Head of caudate nucleus (tissue), 42 donors: ENCODE measurements at regions not wholly inside any gene's neighbourhood (a gene's known extent, or its start where the extent isn't known, plus 50 kb on each side); places are given as distances from the start of the nearest gene placed in this dataset.

Experiments used
- DNase-seq, 42 donors: peaks; one replicate each; pipeline versions ENCODE4 v3.0.0 to v3.0.0-alpha.2; 2020 to 2021; ENCODE audit warnings: mixed read lengths in 7 of 42
- intact Hi-C: fragments of 100-400 bp; cut with DNase I; formaldehyde crosslinking; loops from one replicate; pipeline ENCODE4 v1.15.0; 2022

DNA sequence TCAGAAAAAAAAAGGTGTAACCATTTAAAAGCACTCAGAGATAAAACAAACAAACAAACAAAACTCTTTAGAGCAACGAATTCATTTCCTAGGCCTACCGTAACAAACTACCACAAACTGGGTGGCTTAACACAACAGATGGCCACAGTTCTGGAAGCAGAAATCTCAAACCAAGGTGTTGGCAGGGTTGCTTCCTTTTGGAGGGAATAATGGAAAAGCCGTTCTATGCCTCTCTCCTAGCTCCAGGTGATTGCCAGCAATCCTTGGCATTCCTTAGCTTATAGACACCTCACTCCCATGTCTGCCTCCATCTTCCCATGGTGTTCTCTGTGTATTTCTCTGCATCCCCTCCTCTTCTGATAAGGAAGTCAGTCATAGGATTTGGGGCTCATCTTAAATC, 200.4 kb downstream of the RAB38 start:
- intact Hi-C loops = no loop called here
- no peak for DNase-seq

- intact Hi-C loops = no loop called here
- no peak for DNase-seq
These were observed 203.1 kb downstream of the RAB38 start for GRCh38 chr11:87972133-87972532.

DNA sequence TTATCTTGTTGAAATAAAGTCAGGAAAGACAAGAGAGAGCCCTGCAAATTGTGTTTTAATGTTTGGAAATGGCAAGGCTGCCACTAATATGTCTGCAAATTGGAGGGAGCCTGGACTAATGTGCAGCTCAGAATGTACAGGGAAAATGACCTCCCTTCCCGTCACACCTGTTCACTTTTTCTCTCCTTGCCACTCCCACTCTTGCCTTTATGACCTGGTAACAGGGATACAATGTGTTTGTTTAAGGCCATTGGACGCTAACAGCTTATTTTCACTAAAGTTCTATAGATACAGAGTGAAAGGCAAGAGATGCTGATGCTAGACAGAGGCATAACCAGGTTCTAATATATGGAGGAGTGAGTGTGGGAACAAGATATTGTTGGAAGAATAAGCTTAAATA, 203.9 kb downstream of the RAB38 start:
- no peak for DNase-seq
- intact Hi-C loops = no loop called here

- intact Hi-C loops = no loop called here
- DNase-seq = no peak
These were observed 204.5 kb downstream of the RAB38 start for GRCh38 chr11:87970762-87971161.

- intact Hi-C loops = no loop called here
- no peak for DNase-seq
These were observed 207.8 kb downstream of the RAB38 start for GRCh38 chr11:87967459-87967858.

GRCh38 chr11:87966694-87967093, 208.5 kb downstream of the RAB38 start:
- no peak for DNase-seq
- intact Hi-C loops = no loop called here

DNA sequence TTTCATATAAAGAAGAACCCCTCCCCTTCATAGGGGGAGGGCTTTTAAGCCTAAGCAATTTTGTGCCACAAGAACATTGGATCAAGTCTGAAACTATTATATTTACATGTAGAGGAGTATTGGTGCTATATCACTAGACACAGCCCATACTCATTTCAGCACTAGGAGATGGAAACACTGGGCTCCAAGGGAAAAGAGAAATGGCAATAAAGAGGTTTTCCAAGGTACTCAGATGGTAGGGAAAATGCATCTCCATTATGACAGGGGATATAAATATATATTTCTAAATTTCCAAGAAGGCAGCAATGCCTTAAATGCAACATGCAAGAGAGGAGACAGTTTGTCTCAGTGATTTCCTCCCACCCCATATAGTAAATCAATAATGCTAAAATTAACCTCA, 209.0 kb downstream of the RAB38 start:
- intact Hi-C loops = no loop called here
- DNase-seq = no peak

DNA sequence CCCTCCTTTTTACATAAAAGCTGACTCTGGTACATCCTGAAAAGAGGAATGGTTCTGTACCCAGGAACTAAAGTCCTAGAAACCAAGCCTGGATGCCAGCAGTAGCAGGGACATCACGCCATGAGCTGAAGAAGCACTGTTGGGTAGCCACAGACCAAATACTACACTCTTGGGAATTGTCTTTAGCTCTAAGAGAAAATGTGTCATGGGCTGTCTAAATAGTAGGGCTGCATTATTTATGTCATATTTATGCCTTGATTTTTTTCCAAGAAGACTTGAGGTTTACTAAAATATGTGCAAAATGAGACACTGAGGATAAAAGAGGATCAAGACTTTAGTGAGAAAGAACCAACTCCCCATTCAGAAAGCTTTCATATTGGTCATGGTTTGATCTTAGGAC, 213.6 kb downstream of the RAB38 start:
- intact Hi-C loops = no loop called here

DNA sequence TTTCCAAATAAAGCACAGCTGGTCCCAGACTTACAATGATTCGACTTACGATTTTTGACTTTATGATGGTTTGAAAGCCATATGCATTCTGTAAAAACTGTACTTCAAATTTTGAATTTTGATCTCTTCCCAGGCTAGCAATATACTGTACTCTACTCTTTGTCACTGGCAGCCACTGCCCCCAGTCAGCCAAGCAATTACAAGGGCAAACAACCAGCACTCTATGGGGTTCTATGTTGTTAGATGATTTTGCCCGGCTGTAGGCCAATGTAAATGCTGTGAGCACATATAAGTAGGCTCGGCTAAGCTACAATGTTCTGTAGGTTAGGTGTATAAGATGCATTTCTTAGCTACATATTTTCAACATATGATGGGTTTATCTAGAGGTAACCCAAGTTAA, 217.3 kb downstream of the RAB38 start:
- intact Hi-C loops = no loop called here
- no peak for DNase-seq

More for the DNA sequence above, 213.6 kb downstream of the RAB38 start:
- DNase-seq = no peak

DNA sequence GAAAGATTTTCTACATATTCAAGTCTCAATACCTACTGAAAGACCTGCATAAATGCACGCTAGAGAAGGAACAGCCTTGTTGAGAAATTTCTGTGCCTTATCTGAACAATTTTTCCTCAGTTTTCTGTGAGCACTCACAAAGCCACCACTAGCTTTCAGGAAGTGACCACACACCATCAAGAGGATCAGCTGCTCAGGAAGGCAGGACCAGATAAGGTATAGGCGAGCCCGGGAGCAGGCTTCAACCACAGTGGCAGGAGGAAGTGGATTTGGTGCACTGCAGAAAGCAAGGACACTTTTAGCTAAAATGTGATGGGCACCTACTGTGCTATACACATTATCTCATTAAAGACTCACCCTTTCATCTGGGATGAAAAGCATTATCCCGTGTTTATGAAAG, 220.8 kb downstream of the RAB38 start:
- intact Hi-C loops = no loop called here
- no peak for DNase-seq

DNA sequence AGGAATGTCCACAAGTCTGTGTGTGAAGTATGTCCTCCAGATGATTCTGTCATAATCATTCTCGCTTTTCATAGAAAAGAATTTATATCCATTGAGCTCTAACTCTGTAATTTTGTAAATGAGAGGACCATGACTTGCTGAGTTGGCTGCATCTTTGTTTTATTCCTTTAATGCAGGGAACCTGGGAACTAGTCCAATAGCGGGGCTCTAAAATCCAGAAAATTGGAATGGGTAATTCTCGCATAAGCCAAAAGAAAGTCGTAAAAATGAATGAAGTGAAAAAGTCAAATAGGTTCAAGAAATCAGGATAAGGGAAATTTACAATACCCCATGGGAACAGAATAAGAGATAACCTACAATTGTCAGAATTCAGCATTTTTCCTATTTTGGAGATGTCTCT, 232.5 kb downstream of the RAB38 start:
- intact Hi-C loops = no loop called here
- DNase-seq = no peak

DNA sequence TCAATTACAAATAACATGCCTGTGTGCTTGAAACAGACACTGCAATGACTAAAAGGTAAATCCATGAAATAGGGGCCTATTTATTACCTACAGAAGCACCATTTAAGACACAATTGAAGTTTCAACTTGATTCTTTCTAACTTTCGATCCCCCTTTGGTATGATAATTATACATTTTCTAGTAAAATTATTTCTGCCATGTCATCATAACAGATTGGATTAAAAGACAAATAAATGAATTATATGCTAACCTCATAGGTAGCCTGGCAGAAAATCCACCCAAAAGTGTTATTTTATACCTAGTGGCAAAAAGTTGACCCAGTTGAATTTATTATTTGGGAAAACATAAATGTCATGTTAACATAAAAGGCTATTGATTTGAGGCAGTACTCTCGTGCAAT, 241.1 kb downstream of the RAB38 start:
- intact Hi-C loops = no loop called here
- DNase-seq = no peak

DNA sequence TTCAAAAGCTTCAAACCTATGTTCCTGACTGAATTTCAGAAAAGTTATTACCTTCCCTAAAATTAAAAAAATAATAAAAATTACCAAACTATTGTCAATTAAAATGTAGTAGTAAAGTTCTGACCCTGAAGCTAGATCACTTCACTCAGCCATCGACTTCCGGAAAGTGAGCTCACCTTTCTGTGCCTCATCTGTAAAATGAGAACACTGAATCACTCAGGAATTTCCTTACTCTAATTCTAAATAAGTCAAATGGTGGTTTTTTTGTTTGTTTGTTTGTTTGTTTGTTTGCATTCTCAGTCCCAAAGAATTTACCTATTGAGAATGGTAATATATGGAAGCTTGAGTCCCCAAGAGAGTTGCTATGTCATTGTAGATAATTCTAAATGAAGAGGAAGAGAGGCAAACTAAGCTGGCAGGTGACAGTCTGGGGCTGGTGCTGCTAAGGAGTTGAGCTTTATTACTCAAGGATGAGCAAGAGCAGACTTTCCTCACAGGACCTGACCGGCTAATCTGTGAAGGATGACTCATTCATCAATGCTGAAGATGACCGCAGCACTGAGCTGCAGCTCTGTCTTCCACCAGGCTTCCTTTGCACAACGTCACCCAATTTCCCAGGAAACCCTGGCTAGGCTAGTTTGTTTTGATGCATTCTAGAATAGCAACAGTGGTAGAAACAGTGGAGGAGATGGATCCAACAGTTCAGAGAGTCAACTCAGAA, 248.8 kb downstream of the RAB38 start:
- no peak for DNase-seq
- intact Hi-C loops = no loop called here

- no peak for DNase-seq
- intact Hi-C loops = no loop called here
These were observed 251.1 kb downstream of the RAB38 start for GRCh38 chr11:87924125-87924524.

- intact Hi-C loops = no loop called here
- DNase-seq = no peak
These were observed 258.1 kb downstream of the RAB38 start for GRCh38 chr11:87917111-87917510.

DNA sequence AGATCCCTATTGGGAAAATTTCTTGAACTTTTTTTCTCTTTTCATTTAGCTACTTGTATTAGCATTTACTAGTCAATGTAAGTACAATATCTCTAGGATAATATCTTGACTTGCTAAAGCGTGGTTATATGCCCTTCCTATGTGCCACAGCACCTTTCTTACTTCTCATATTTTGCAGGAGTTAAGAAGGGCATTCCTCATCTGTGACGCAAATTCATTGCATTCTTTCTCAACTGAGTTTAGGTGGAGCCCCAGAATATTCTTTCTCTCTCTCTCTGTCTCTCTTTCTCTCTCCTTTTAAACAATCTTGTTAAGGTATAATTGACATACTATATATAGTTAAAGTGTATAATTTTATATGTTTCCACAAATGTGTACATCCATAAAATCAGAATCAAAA, 266.1 kb downstream of the RAB38 start:
- DNase-seq = no peak
- intact Hi-C loops = no loop called here

DNA sequence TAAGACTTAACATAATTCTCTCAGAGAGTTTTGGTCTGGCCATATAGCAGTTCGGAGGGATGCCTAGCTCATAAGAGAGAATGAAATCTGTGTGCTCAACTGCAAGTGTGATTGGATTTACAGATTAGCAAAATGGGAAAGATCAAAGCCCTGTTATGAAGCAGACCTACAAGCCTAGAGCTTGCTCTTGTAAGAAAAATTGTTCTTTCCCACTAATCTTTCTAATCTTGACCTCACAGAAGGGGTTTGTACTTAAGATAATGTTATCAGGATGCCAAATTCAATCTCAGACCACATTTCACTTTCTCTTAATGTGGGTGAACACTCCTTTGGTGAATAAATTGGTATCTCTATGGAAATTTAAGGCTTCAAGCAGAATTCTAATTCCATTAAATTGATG, 267.2 kb downstream of the RAB38 start:
- intact Hi-C loops = no loop called here
- DNase-seq = no peak

GRCh38 chr11:87903345-87903744, 271.9 kb downstream of the RAB38 start:
- intact Hi-C loops = no loop called here

DNA sequence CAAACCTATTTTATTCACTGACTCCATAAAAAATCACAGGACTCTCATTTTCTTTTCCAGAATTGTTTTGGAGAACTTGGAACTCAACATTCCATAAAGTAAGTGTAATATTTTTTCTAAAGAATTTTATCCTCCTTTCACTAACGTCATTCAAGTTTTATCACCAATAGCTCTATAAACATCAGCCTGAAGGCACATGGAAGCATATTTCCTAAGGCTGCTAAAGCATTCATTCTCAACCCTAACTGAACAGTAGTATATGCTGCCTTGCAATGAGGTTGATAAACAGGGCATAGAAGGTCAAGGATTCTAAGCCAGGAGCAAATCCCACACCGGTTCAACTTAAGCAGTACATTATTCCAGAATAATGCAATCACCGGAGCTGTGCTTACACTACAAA, 273.9 kb downstream of the RAB38 start:
- no peak for DNase-seq
- intact Hi-C loops = no loop called here

More at GRCh38 chr11:87903345-87903744, 271.9 kb downstream of the RAB38 start:
- no peak for DNase-seq

DNA sequence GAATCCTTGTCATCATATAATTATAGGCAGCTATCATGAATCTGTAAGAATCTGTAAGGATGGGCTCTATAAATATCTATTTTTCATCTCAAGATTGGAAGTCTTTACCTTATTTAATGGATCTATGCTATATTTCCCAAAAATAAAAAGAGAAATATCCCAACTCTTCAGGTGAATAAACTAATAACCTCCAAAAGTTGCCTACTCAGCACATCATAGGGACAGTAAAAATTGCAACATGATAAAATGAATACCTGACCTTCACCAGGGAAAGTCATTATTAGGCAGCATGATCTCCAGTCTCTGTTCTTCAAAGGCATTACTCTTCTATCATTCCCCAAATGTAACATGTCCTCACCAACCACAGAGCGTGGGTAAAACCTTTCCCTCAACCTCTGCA, 277.3 kb downstream of the RAB38 start:
- intact Hi-C loops = no loop called here
- no peak for DNase-seq

DNA sequence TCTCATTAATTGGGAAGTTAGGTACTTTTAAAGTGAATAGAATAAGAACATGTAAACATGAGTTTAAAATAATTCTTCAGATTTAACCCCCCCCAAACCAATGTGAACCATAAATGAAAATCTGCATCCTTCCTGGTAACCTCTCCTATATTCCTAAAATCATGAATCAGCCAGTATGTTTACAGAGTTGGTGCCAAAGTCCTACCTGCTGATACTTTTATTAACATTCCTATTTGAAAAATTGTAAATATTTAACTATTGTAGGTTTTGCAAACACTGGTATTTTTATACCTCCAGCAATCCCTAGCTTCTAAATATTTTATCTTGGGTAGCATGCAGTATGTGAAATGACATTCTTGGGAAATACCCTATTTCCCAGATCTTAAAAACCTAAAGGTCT, 278.2 kb downstream of the RAB38 start:
- DNase-seq = no peak
- intact Hi-C loops = no loop called here

DNA sequence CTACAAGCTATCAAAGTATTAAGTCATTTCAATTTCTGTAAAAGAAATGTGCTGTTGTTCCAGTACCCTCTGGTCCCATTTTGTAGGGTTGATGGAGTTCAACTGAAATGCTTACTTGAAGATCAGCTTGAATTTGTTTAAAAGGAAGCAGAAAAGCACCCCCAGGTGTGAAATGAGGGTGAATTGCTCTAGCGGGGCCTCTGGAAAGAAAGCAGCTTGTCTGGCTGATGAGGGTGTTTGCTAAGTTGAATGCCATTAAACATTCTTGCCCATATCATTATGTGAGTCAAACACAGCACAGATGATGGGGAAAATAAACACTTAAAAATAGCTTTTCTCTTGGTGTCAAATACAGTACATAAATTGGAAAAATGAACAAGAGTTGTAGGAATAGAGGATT, 280.3 kb downstream of the RAB38 start:
- no peak for DNase-seq

More for the DNA sequence above, 280.3 kb downstream of the RAB38 start:
- intact Hi-C loops = no loop called here
